ENCODE measurements at regions not wholly inside any gene's neighbourhood (a gene's known extent, or its start where the extent isn't known, plus 50 kb on each side); places are given as distances from the start of the nearest gene placed in this dataset.

- TF ChIP-seq, protein P1, sequence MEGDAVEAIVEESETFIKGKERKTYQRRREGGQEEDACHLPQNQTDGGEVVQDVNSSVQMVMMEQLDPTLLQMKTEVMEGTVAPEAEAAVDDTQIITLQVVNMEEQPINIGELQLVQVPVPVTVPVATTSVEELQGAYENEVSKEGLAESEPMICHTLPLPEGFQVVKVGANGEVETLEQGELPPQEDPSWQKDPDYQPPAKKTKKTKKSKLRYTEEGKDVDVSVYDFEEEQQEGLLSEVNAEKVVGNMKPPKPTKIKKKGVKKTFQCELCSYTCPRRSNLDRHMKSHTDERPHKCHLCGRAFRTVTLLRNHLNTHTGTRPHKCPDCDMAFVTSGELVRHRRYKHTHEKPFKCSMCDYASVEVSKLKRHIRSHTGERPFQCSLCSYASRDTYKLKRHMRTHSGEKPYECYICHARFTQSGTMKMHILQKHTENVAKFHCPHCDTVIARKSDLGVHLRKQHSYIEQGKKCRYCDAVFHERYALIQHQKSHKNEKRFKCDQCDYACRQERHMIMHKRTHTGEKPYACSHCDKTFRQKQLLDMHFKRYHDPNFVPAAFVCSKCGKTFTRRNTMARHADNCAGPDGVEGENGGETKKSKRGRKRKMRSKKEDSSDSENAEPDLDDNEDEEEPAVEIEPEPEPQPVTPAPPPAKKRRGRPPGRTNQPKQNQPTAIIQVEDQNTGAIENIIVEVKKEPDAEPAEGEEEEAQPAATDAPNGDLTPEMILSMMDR (IDR thresholded peaks at IDR 0.05) = no peak
- TF ChIP-seq EZH2phosphoT487 (IDR thresholded peaks at IDR 0.05) = no peak
Measured at GRCh38 chr11:81010631-81011030, 1569.8 kb upstream of the TENM4 start.

All from neural progenitor cell (in vitro differentiated cells).